GM12892 (cell line): ENCODE measurements at regions not wholly inside any gene's neighbourhood (a gene's known extent, or its start where the extent isn't known, plus 50 kb on each side); places are given as distances from the start of the nearest gene placed in this dataset.

ENCODE experiments used
- POLR2A ChIP-seq: IDR thresholded peaks from 2 replicates; pipeline ENCODE4 v1.6.1; 2011; ENCODE audit warnings: low read depth, low read length, control low read depth
- POLR2AphosphoS5 ChIP-seq: IDR thresholded peaks from 2 replicates; pipeline ENCODE4 v1.6.1; 2011; ENCODE audit warnings: low read depth, low read length, control low read depth

DNA sequence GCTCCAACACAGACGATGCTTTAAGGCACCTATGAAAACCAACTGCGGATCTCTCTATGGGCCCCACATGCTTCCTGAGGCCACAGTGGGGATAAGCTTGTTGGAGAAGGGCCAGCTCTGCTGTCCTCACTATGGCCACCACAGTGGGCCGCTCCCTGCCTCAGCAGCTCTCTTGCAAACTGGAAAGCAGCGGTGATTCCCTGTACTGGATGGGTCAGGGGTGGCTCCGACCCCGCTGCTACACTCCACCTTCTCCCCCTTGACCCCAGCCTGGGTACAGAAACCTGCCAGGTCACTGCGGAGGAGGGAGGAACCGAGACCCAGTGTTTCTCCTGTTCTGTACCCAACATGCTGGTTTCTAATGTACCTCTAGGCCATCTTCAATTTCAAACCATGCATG is 403.9 kb downstream of the CTTN start:
- no peak for TF ChIP-seq POLR2A
- no peak for TF ChIP-seq POLR2AphosphoS5
